ENCODE measurements at regions not wholly inside any gene's neighbourhood (a gene's known extent, or its start where the extent isn't known, plus 50 kb on each side); places are given as distances from the start of the nearest gene placed in this dataset.

DNA sequence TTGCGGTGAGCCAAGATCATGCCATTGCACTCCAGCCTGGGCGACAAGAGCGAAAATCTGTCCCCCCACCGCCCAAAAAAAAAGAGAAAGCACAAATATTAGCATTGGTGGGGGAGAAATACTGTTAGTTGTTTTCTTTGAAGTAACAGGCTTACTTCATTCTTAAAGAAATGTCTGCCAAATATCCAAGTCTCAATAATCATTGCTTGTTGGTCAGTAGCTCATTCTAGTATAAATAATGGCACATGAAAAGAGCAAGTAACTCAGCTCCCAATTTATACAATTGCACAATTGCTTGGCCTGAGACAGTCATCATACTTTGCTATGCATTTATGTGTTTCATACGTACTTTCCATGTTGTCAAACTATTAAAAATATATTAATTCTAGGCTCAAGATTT is 499.2 kb upstream of the PLXNA2 start:
- Histone ChIP-seq H3K9me3 (no peaks in the 10 kb centered on the region), H3K36me3 (ENCODE audit: control insufficient read depth, insufficient read depth, low read length) (no peaks in the 10 kb centered on the region), H3K27me3 (replicated peaks; ENCODE audit: control insufficient read depth, insufficient read depth, low read length) (no peaks in the 10 kb centered on the region), H3K4me3 (ENCODE audit: low read depth, low read length) (no peak overlapping the region), H3K4me1 (no peaks in the 10 kb centered on the region)
- intact Hi-C loops (cut with micrococcal nuclease; ENCODE audit: unreplicated experiment), result no loop called here
- Mint-ChIP-seq H3K4me1 (ENCODE audit: low read depth, unreplicated experiment) (no peaks in the 10 kb centered on the region), H3K9me3 (ENCODE audit: unreplicated experiment) (no peaks in the 10 kb centered on the region), H3K36me3 (ENCODE audit: insufficient read depth, unreplicated experiment) (peaks cover 4% of the 10 kb centered on the region), H3K27me3 (ENCODE audit: insufficient read depth, unreplicated experiment) (peaks cover 5% of the 10 kb centered on the region), H3K4me3 (ENCODE audit: unreplicated experiment) (no peak overlapping the region), H3K27ac (ENCODE audit: unreplicated experiment) (no peak overlapping the region)
- CTCF ChIA-PET, result no interaction called here
- no TSS peak for BruUV-seq (replicated peaks)
- TF ChIP-seq, protein P1, sequence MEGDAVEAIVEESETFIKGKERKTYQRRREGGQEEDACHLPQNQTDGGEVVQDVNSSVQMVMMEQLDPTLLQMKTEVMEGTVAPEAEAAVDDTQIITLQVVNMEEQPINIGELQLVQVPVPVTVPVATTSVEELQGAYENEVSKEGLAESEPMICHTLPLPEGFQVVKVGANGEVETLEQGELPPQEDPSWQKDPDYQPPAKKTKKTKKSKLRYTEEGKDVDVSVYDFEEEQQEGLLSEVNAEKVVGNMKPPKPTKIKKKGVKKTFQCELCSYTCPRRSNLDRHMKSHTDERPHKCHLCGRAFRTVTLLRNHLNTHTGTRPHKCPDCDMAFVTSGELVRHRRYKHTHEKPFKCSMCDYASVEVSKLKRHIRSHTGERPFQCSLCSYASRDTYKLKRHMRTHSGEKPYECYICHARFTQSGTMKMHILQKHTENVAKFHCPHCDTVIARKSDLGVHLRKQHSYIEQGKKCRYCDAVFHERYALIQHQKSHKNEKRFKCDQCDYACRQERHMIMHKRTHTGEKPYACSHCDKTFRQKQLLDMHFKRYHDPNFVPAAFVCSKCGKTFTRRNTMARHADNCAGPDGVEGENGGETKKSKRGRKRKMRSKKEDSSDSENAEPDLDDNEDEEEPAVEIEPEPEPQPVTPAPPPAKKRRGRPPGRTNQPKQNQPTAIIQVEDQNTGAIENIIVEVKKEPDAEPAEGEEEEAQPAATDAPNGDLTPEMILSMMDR (IDR thresholded peaks at IDR 0.05; ENCODE audit: insufficient read depth in 1 of 2, low read depth in 1 of 2, low read length in 1 of 2, severe bottlenecking in 1 of 2, unreplicated experiment in 1 of 2), result no peak
- POLR2A ChIA-PET, result no interaction called here
- no peak for DNase-seq

DNA sequence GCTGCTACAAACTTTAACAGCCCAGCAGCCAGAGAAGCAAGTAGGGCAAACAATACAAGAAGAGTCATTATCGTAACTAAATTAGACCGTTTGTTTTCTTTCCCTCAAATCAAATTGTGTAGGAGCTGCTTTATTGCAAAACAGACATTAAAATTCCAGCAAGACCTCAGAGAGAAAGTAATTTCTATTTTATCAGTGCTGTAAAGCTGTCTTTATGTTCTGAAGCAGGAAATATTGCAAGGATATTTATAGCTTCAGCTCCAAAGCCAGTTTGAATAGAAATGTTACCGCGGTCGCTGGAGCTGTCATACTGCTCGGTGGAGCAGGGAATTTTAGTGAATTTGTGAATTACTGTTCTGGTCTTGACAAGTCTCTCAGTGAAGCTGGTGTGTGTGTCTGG is 503.8 kb upstream of the PLXNA2 start:
- CTCF ChIA-PET, result interaction anchor here (0.6 kb wide), 1 partner anchor 240 kb away, joined by 4 read pairs; no protein-coding TSS in a partner anchor
- H3K36me3 Mint-ChIP-seq (ENCODE audit: insufficient read depth, unreplicated experiment), result peaks cover 4% of the 10 kb centered on the region
- H3K27me3 Mint-ChIP-seq (ENCODE audit: insufficient read depth, unreplicated experiment), result peaks cover 8% of the 10 kb centered on the region
- Histone ChIP-seq H3K9me3 (no peaks in the 10 kb centered on the region), H3K4me3 (ENCODE audit: low read depth, low read length) (no peak overlapping the region), H3K4me1 (no peaks in the 10 kb centered on the region), H3K27me3 (replicated peaks; ENCODE audit: control insufficient read depth, insufficient read depth, low read length) (no peaks in the 10 kb centered on the region), H3K36me3 (ENCODE audit: control insufficient read depth, insufficient read depth, low read length) (no peaks in the 10 kb centered on the region)
- intact Hi-C loops (cut with micrococcal nuclease; ENCODE audit: unreplicated experiment), result no loop called here
- H3K4me1 Mint-ChIP-seq (ENCODE audit: low read depth, unreplicated experiment), result no peaks in the 10 kb centered on the region
- H3K4me3 Mint-ChIP-seq (ENCODE audit: unreplicated experiment), result no peak overlapping the region
- POLR2A ChIA-PET, result no interaction called here
- no peaks in the 10 kb centered on the region for H3K9me3 Mint-ChIP-seq (ENCODE audit: unreplicated experiment)
- TF ChIP-seq, protein P1 (IDR thresholded peaks at IDR 0.05; ENCODE audit: insufficient read depth in 1 of 2, low read depth in 1 of 2, low read length in 1 of 2, severe bottlenecking in 1 of 2, unreplicated experiment in 1 of 2), result no peak
- no peak for DNase-seq
- H3K27ac Mint-ChIP-seq (ENCODE audit: unreplicated experiment), result no peak overlapping the region
- no TSS peak for BruUV-seq (replicated peaks)

DNA sequence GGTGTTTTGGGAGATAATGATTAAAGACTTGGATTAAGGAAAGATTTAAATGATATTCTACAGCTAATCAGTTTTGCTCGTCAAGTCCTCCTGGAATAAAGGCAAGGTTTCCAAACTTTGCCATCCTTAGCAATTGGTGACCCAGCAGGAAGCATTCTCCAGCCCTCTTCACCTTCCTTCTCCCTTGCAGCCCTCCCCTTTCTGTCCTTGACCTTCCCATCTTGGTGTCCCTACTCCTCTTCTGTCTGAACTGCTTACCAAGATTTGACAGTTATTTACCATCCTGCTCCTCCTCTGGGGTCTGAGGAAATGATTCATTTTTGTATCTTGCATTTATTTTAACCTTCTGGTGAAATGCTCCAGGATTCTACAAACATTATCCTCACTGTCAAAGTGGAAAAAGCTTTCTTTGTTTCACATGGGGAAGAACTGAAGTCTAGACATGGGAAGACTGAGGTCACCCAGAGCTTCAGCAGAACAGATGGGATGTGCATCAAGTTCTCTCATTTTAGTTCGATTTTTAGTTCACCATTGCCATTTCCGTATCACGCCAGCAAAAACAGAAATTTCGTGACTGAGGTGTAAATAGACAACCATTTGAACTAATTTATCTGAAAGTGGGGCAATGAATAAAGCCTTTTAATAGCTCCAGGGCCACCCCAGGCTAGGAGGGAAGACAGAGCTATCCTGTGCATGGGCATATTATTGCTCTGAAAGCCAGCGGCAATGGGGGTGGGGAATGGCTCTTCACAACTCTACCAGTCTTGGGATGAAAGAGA is 504.4 kb upstream of the PLXNA2 start:
- ChIA-PET POLR2A (no interaction called here), CTCF (interaction anchor here (0.6 kb wide), 1 partner anchor 239 kb away, joined by 4 read pairs; no protein-coding TSS in a partner anchor)
- H3K27me3 Mint-ChIP-seq (ENCODE audit: insufficient read depth, unreplicated experiment), result peaks cover 13% of the 10 kb centered on the region
- Histone ChIP-seq H3K27me3 (replicated peaks; ENCODE audit: control insufficient read depth, insufficient read depth, low read length) (no peaks in the 10 kb centered on the region), H3K36me3 (ENCODE audit: control insufficient read depth, insufficient read depth, low read length) (no peaks in the 10 kb centered on the region), H3K4me3 (ENCODE audit: low read depth, low read length) (no peak overlapping the region), H3K4me1 (no peaks in the 10 kb centered on the region), H3K9me3 (no peaks in the 10 kb centered on the region)
- H3K4me1 Mint-ChIP-seq (ENCODE audit: low read depth, unreplicated experiment), result no peaks in the 10 kb centered on the region
- no peak overlapping the region for H3K4me3 Mint-ChIP-seq (ENCODE audit: unreplicated experiment)
- TF ChIP-seq, protein P1 (IDR thresholded peaks at IDR 0.05; ENCODE audit: insufficient read depth in 1 of 2, low read depth in 1 of 2, low read length in 1 of 2, severe bottlenecking in 1 of 2, unreplicated experiment in 1 of 2), result no peak
- no peaks in the 10 kb centered on the region for H3K9me3 Mint-ChIP-seq (ENCODE audit: unreplicated experiment)
- H3K36me3 Mint-ChIP-seq (ENCODE audit: insufficient read depth, unreplicated experiment), result peaks cover 4% of the 10 kb centered on the region
- no TSS peak for BruUV-seq (replicated peaks)
- H3K27ac Mint-ChIP-seq (ENCODE audit: unreplicated experiment), result no peak overlapping the region
- intact Hi-C loops (cut with micrococcal nuclease; ENCODE audit: unreplicated experiment), result no loop called here
- no peak for DNase-seq

All from Caco-2 (cell line).